HEK293 (cell line): ENCODE measurements at regions not wholly inside any gene's neighbourhood (a gene's known extent, or its start where the extent isn't known, plus 50 kb on each side); places are given as distances from the start of the nearest gene placed in this dataset.

Source experiments
- CTCF ChIA-PET: fragments of 350-600 bp; formaldehyde crosslinking; extraction: SDS; loops from one replicate; lab custom pipeline; 2021; ENCODE audit warnings: antibody characterized with exemption; lab: Yijun Ruan, JAX
- POLR2A ChIA-PET: fragments of 300-600 bp; formaldehyde crosslinking; extraction: SDS; loops from one replicate; lab custom pipeline; 2020; ENCODE audit warnings: antibody characterized with exemption, inconsistent platforms; lab: Yijun Ruan, JAX
- H3K27ac ChIP-seq: fragments of 200-500 bp; sonication (Bioruptor generic); 2 replicates; pipeline ENCODE4 v1.5.1; 2014; ENCODE audit warnings: low read depth, low read length, control low read depth, inconsistent platforms; ENCODE audit errors: extremely low read depth
- H3K36me3 ChIP-seq, 2 experiments: fragments of 200-500 bp in 1 of 2; sonication (Bioruptor generic) in 1 of 2; 1 replicate in 1 of 2; 2 replicates in 1 of 2; pipeline ENCODE4 v1.5.1; 2014 to 2017; ENCODE audit warnings: inconsistent platforms in 2 of 2, low read length in 2 of 2; ENCODE audit not compliant: control insufficient read depth in 2 of 2, insufficient read depth in 1 of 2
- H3K4me1 ChIP-seq: fragments of 200-500 bp; sonication (Bioruptor generic); 2 replicates; pipeline ENCODE4 v1.5.1; 2014; ENCODE audit warnings: mild to moderate bottlenecking, low read length, inconsistent platforms; ENCODE audit not compliant: control insufficient read depth, insufficient read depth
- H3K4me3 ChIP-seq: 2 replicates; pipeline ENCODE4 v1.5.1; 2011; ENCODE audit warnings: low read depth, mild to moderate bottlenecking, control low read depth, low read length, moderate library complexity
- H3K9me3 ChIP-seq: fragments of 200-500 bp; sonication (Bioruptor generic); 2 replicates; pipeline ENCODE4 v1.5.1; 2014; ENCODE audit warnings: low read depth, low read length, inconsistent platforms; ENCODE audit not compliant: control insufficient read depth, insufficient read depth
- BCL11A ChIP-seq: fragments of 450-650 bp; formaldehyde crosslinking; IDR thresholded peaks from 2 replicates; pipeline ENCODE4 v1.5.1; 2016; ENCODE audit warnings: low read depth, missing biosample characterization, missing genetic modification characterization
- CTCF ChIP-seq: fragments of 450-650 bp; formaldehyde crosslinking; IDR thresholded peaks from 2 replicates; pipeline ENCODE4 v1.5.1; 2016; ENCODE audit warnings: missing biosample characterization, missing genetic modification characterization
- HOXD13 ChIP-seq: sonication (generic); formaldehyde crosslinking; IDR thresholded peaks from 2 replicates; pipeline ENCODE4 v1.8.0; 2022; ENCODE audit warnings: missing genetic modification reagents, borderline replicate concordance
- PRDM10 ChIP-seq: fragments of 450-650 bp; formaldehyde crosslinking; IDR thresholded peaks from 2 replicates; pipeline ENCODE4 v1.5.1; 2016; ENCODE audit warnings: missing biosample characterization, missing genetic modification characterization
- PRDM2 ChIP-seq: fragments of 450-650 bp; formaldehyde crosslinking; IDR thresholded peaks from 2 replicates; pipeline ENCODE4 v1.5.1; 2016; ENCODE audit warnings: missing biosample characterization, missing genetic modification characterization, borderline replicate concordance
- REPIN1 ChIP-seq: fragments of 450-650 bp; formaldehyde crosslinking; IDR thresholded peaks from 2 replicates; pipeline ENCODE4 v1.5.1; 2017; ENCODE audit warnings: missing biosample characterization, missing genetic modification characterization, low read depth
- SP2 ChIP-seq: fragments of 450-650 bp; formaldehyde crosslinking; IDR thresholded peaks from 2 replicates; pipeline ENCODE4 v1.5.1; 2016; ENCODE audit warnings: missing biosample characterization, missing genetic modification characterization
- SP7 ChIP-seq: fragments of 450-650 bp; formaldehyde crosslinking; IDR thresholded peaks from 2 replicates; pipeline ENCODE4 v1.5.1; 2016; ENCODE audit warnings: missing biosample characterization, missing genetic modification characterization
- TRIM28 ChIP-seq: IDR thresholded peaks from 2 replicates; pipeline ENCODE4 v1.6.1; 2011; ENCODE audit warnings: low read length, control low read depth, borderline replicate concordance
- ZFP37 ChIP-seq: fragments of 450-650 bp; formaldehyde crosslinking; IDR thresholded peaks from 2 replicates; pipeline ENCODE4 v1.5.1; 2016; ENCODE audit warnings: missing biosample characterization, missing genetic modification characterization
- ZFP69B ChIP-seq: fragments of 450-650 bp; formaldehyde crosslinking; IDR thresholded peaks from 2 replicates; pipeline ENCODE4 v1.5.1; 2016; ENCODE audit warnings: missing biosample characterization, missing genetic modification characterization
- ZNF112 ChIP-seq: fragments of 450-650 bp; formaldehyde crosslinking; IDR thresholded peaks from 2 replicates; pipeline ENCODE4 v1.5.0; 2017; ENCODE audit warnings: missing biosample characterization, missing genetic modification characterization
- ZNF37A ChIP-seq: fragments of 450-650 bp; IDR thresholded peaks from 2 replicates; pipeline ENCODE4 v1.5.1; 2018; ENCODE audit warnings: missing biosample characterization, missing genetic modification characterization
- ZNF416 ChIP-seq: fragments of 450-650 bp; formaldehyde crosslinking; IDR thresholded peaks from 2 replicates; pipeline ENCODE4 v1.5.1; 2016; ENCODE audit warnings: missing biosample characterization, missing genetic modification characterization
- ZNF558 ChIP-seq: fragments of 450-650 bp; formaldehyde crosslinking; IDR thresholded peaks from 2 replicates; pipeline ENCODE4 v1.5.1; 2016; ENCODE audit warnings: missing biosample characterization, missing genetic modification characterization
- ZNF704 ChIP-seq: fragments of 450-650 bp; formaldehyde crosslinking; IDR thresholded peaks from 2 replicates; pipeline ENCODE4 v1.5.1; 2016; ENCODE audit warnings: missing biosample characterization, missing genetic modification characterization
- ZNF843 ChIP-seq: fragments of 450-650 bp; formaldehyde crosslinking; IDR thresholded peaks from 2 replicates; pipeline ENCODE4 v1.5.1; 2016; ENCODE audit warnings: missing biosample characterization, missing genetic modification characterization
- ZSCAN23 ChIP-seq: fragments of 450-650 bp; formaldehyde crosslinking; IDR thresholded peaks from 2 replicates; pipeline ENCODE4 v1.5.1; 2016; ENCODE audit warnings: missing biosample characterization, missing genetic modification characterization

- TF ChIP-seq SP2 (tag by site-specific recombination) = no peak
- no peak for TF ChIP-seq HOXD13 (CRISPR knock-in tag)
- no peak for TF ChIP-seq ZSCAN23 (tag by site-specific recombination)
- TF ChIP-seq SP7 (tag by site-specific recombination) = no peak
These were observed 101.2 kb upstream of the COL21A1 start (continued) for GRCh38 chr6:56348578-56348977.

- H3K9me3 ChIP-seq = no peaks in the 10 kb centered on the region
- CTCF ChIA-PET = interaction anchor here (0.6 to 4.2 kb wide), 5 partner anchors 14 to 247 kb away, joined by 3 to 26 read pairs (median 3); no protein-coding TSS in a partner anchor
- H3K4me3 ChIP-seq = no peak overlapping the region
- H3K36me3 ChIP-seq = no peaks in the 10 kb centered on the region
- H3K27ac ChIP-seq = no peak overlapping the region
- POLR2A ChIA-PET = interaction anchor here (1.3 kb wide), 1 partner anchor 12 kb away, joined by 3 read pairs; no protein-coding TSS in a partner anchor
- H3K4me1 ChIP-seq = no peaks in the 10 kb centered on the region
- TF ChIP-seq SP7 (tag by site-specific recombination) (no peak), ZFP69B (no peak), ZNF704 (no peak), PRDM2 (tag by site-specific recombination) (no peak), REPIN1 (tag by site-specific recombination) (no peak), ZNF416 (tag by site-specific recombination) (no peak), ZNF112 (tag by site-specific recombination) (no peak), CTCF (tag by site-specific recombination) (no peak), PRDM10 (tag by site-specific recombination) (no peak), ZNF843 (tag by site-specific recombination) (no peak), ZNF37A (tag by site-specific recombination) (no peak), ZFP37 (tag by site-specific recombination) (no peak), BCL11A (no peak), TRIM28 (no peak), ZNF558 (no peak)
These were observed 100.1 kb upstream of the COL21A1 start for GRCh38 chr6:56347526-56347925.
